K562 (cell line): ENCODE measurements at regions not wholly inside any gene's neighbourhood (a gene's known extent, or its start where the extent isn't known, plus 50 kb on each side); places are given as distances from the start of the nearest gene placed in this dataset.
A peak's percentile ranks its signal among the peaks of the same experiment; 100 is the strongest.

ENCODE experiments used
- BCL6 ChIP-seq: fragments of 250-450 bp; sonication (Bioruptor Pico); IDR thresholded peaks from 2 replicates; pipeline ENCODE4 v1.4.0; 2020
- E2F3 ChIP-seq: fragments of 250-450 bp; sonication (Bioruptor Pico); IDR thresholded peaks from 2 replicates; pipeline ENCODE4 v1.4.0; 2020; ENCODE audit warnings: mild to moderate bottlenecking
- ELF1 ChIP-seq: fragments of 200-800 bp; sonication (Bioruptor generic); IDR thresholded peaks from 2 replicates; pipeline ENCODE4 v1.6.1; 2016; ENCODE audit warnings: missing genetic modification characterization, missing compliant biosample characterization
- FIP1L1 ChIP-seq: fragments of 200-400 bp; formaldehyde crosslinking; IDR thresholded peaks from 2 replicates; pipeline ENCODE4 v1.6.1; 2018; ENCODE audit warnings: mild to moderate bottlenecking, low read depth, low read length; ENCODE audit not compliant: poor library complexity, severe bottlenecking
- FOXJ2 ChIP-seq: fragments of 200-800 bp; sonication (Bioruptor generic); IDR thresholded peaks from 2 replicates; pipeline ENCODE4 v1.6.1; 2016; ENCODE audit warnings: missing genetic modification characterization, missing compliant biosample characterization
- FOXP4 ChIP-seq: sonication (generic); formaldehyde crosslinking; IDR thresholded peaks from 2 replicates; pipeline ENCODE4 v1.8.0; 2022; ENCODE audit warnings: mild to moderate bottlenecking, missing genetic modification reagents, borderline replicate concordance
- HDAC1 ChIP-seq, 2 experiments: fragments of 450-650 bp; IDR thresholded peaks; 2 replicates each; pipeline ENCODE4 v1.6.1; 2016 to 2017; ENCODE audit warnings: inconsistent platforms in 1 of 2, mild to moderate bottlenecking in 1 of 2, moderate library complexity in 1 of 2
- HDAC3 ChIP-seq: fragments of 450-650 bp; IDR thresholded peaks from 2 replicates; pipeline ENCODE4 v1.6.1; 2018; ENCODE audit warnings: borderline replicate concordance, mild to moderate bottlenecking, moderate library complexity; ENCODE audit not compliant: partially characterized antibody
- HNRNPL ChIP-seq: fragments of 200-400 bp; formaldehyde crosslinking; IDR thresholded peaks from 2 replicates; pipeline ENCODE4 v1.6.1; 2017; ENCODE audit warnings: low read depth, mild to moderate bottlenecking, low read length
- KLF10 ChIP-seq: fragments of 250-450 bp; sonication (Bioruptor Pico); IDR thresholded peaks from 2 replicates; pipeline ENCODE4 v1.6.1; 2021; ENCODE audit warnings: matching md5 sums
- MEF2A ChIP-seq: IDR thresholded peaks from 2 replicates; pipeline ENCODE4 v1.6.1; 2011; ENCODE audit warnings: low read depth, mild to moderate bottlenecking, low read length, moderate library complexity; ENCODE audit not compliant: control insufficient read depth
- NONO ChIP-seq, 2 experiments: fragments of 200-400 bp in 1 of 2; fragments of 450-650 bp in 1 of 2; formaldehyde crosslinking in 1 of 2; IDR thresholded peaks; 2 replicates each; pipeline ENCODE4 v1.6.1; 2017; ENCODE audit warnings: low read depth in 2 of 2, mild to moderate bottlenecking in 2 of 2, moderate library complexity in 2 of 2, low read length in 1 of 2
- NRF1 ChIP-seq, 2 experiments: fragments of 450-650 bp; IDR thresholded peaks in 1 of 2; conservative IDR thresholded peaks in 1 of 2; 2 replicates each; pipeline ENCODE4 v1.6.1; 2014; ENCODE audit warnings: mild to moderate bottlenecking in 2 of 2
- RBBP5 ChIP-seq: fragments of 200-600 bp; sonication (generic); IDR thresholded peaks from 2 replicates; pipeline ENCODE4 v1.6.1; 2012; ENCODE audit warnings: borderline replicate concordance, mild to moderate bottlenecking, low read length, control low read depth, inconsistent platforms; ENCODE audit not compliant: insufficient read depth, poor library complexity, severe bottlenecking
- SMAD3 ChIP-seq: fragments of 450-650 bp; formaldehyde crosslinking; conservative IDR thresholded peaks from 2 replicates; pipeline ENCODE4 v1.4.0; 2020; ENCODE audit warnings: mild to moderate bottlenecking
- THAP12 ChIP-seq: fragments of 250-450 bp; sonication (Bioruptor Pico); IDR thresholded peaks from 2 replicates; pipeline ENCODE4 v1.9.0; 2021; ENCODE audit warnings: mild to moderate bottlenecking, inconsistent platforms
- ZFX ChIP-seq: sonication (generic); formaldehyde crosslinking; IDR thresholded peaks from 2 replicates; pipeline ENCODE4 v1.8.0; 2022; ENCODE audit warnings: mild to moderate bottlenecking, missing genetic modification reagents, moderate library complexity
- ZNF511 ChIP-seq: sonication (generic); formaldehyde crosslinking; IDR thresholded peaks from 2 replicates; pipeline ENCODE4 v1.8.0; 2022; ENCODE audit warnings: mild to moderate bottlenecking, missing genetic modification reagents
- ZNF561 ChIP-seq: fragments of 450-650 bp; formaldehyde crosslinking; conservative IDR thresholded peaks from 2 replicates; pipeline ENCODE4 v1.4.0; 2020; ENCODE audit warnings: mild to moderate bottlenecking, moderate library complexity
- ZNF586 ChIP-seq: fragments of 450-650 bp; formaldehyde crosslinking; conservative IDR thresholded peaks from 2 replicates; pipeline ENCODE4 v1.4.0; 2020; ENCODE audit warnings: mild to moderate bottlenecking, moderate library complexity

GRCh38 chr6:27824211-27825024 lies 87.8 kb downstream of the OR2B2 start (continued):
- TF ChIP-seq BCL6 (CRISPR knock-in tag) (0 out of 2 replicates have a peak, but pooled peaks have one; percentile 1), FOXP4 (peak; percentile 20; the same call in 1 of the 2 replicates), HDAC3 (peak; percentile 67), E2F3 (0 out of 2 replicates have a peak, but pooled peaks have one; percentile 5), FIP1L1 (peak; percentile 34), ELF1 (tag) (0 out of 2 replicates have a peak, but pooled peaks have one; percentile 2), KLF10 (CRISPR knock-in tag) (peak; percentile 50; the same call in 1 of the 2 replicates), MEF2A (peak; percentile 13; the same call in 1 of the 2 replicates), ZFX (CRISPR knock-in tag) (peak; percentile 59; the same call in 1 of the 2 replicates), ZNF511 (CRISPR knock-in tag) (peak; percentile 40; the same call in 1 of the 2 replicates), NONO (IDR thresholded peaks at IDR 0.05; ENCODE audit: low read depth in 2 of 2, low read length in 1 of 2) (0 out of 4 replicates have a peak, but pooled peaks of 1 of the 2 experiments have one; percentile 38), ZNF586 (peak; percentile 79), SMAD3 (CRISPR knock-in tag) (peak; percentile 68; the same call in 1 of the 2 replicates), HDAC1 (IDR thresholded peaks at IDR 0.05) (peak in 1 of 2 experiments; percentile 61; a peak in 1 of 4 replicates), NRF1 (conservative IDR thresholded peaks at IDR 0.05 in 1 of 2, IDR thresholded peaks at IDR 0.05 in 1 of 2) (0 out of 4 replicates have a peak, but pooled peaks of 1 of the 2 experiments have one; percentile 34), HNRNPL (peak; percentile 14; the same call in 1 of the 2 replicates), ZNF561 (CRISPR knock-in tag) (0 out of 2 replicates have a peak, but pooled peaks have one; percentile 5), THAP12 (CRISPR knock-in tag) (peak; percentile 71; the same call in 1 of the 2 replicates), RBBP5 (peak; percentile 35), FOXJ2 (tag) (0 out of 2 replicates have a peak, but pooled peaks have one; percentile 10)
